HG02763 (cell line): ENCODE measurements at regions not wholly inside any gene's neighbourhood (a gene's known extent, or its start where the extent isn't known, plus 50 kb on each side); places are given as distances from the start of the nearest gene placed in this dataset.
A peak's percentile ranks its signal among the peaks of the same experiment; 100 is the strongest.

Experiments
- ATAC-seq: cut with Tn5 transposase; IDR thresholded peaks from one replicate; pipeline ENCODE4 v1.9.1; 2021; ENCODE audit warnings: mild to moderate bottlenecking, moderate library complexity; ENCODE audit not compliant: unreplicated experiment

DNA sequence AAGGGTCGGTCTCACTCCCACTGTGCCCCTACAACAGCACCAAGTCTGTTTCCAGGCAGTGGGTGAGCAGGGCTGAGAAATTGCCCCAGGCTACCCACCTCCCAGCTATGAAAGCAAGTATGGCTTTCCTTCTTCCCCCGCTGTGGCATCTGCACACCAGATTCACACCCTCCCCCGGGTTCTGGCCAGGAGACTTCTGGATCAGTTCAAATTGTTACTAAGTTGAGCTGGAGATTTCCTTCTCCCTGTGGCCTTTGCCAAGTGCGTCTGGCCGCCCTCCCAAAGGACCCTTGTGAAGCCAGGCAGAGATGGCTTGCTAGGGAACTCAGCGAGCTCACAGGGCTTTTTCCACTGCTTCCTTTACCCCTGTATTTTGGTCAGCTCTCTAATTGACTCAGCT is 555.4 kb downstream of the SH2D4B start:
- ATAC-seq, result no peak

DNA sequence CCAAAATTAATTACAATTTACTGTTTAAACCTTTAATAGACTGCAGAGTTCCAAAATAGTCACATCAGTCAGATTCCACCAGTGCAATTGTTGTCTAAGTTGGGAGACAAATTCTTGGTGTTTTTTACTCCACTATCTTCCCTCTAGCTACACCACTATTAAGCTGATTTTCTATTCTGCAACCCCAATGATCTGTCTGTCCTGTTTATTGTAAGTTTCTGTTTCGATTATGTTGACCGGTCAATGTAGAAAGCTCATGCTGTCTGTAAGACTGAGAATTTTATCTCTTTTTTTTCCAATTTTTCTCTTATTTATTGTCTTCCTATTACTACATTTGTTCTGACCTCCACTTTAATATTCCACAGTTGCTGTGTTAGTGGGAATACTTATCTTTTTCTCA is 557.5 kb downstream of the SH2D4B start:
- ATAC-seq, result no peak

DNA sequence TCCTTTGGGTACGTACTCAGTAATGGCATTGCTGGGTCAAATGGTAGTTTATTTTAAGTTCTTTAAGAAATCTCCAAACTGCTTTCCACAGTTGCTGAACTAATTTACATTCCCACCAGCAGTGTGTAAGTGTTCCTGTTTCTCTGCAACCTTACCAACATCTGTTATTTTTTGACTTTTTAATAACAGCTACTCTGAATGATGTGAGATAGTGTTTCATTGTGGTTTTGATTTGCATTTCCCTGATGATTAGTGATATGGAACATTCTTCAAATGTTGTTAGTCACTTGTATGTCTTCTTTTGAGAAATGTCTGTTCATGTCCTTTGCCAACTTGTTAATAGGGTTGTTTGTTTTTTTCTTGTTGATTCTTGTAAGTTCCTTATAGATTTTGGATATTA is 558.9 kb downstream of the SH2D4B start:
- ATAC-seq, result no peak

DNA sequence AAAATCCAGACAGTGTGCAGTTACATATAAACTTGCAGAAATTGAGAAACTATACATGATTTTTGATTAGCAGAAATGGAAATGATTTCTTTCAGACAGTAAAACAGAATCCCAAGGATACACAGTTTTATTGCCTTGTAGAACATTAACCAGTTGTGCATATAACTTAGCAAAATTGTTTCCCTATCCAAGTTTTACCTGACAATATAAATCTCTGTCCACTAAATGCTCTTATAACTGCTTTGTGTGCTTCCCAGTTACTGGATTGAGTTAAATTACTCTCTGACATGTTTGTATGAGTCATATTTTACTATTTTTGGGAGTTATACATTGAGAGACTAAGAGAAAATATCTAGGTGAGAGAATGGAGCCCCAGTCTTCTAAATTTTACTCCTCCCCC is 563.4 kb downstream of the SH2D4B start:
- ATAC-seq, result no peak

DNA sequence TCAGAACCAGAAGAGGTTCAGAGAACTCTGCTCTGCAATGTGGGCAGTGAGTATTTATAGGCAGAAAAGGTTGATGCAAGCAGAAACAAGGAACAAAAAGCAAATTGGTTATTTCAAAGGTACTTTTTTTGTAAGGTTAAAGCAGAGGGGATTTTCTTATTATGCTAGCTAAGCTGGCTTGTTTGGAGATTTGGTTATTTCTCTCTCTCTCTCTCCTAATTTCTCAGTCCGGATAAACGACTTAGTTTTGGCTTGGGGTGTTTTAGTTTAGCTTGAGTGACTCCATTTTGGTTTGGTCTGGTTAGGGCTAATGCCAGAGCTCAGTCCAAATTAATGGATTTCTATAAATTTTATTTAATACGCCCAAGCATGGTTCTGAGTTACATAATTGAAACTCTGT is 566.8 kb downstream of the SH2D4B start:
- no peak for ATAC-seq

DNA sequence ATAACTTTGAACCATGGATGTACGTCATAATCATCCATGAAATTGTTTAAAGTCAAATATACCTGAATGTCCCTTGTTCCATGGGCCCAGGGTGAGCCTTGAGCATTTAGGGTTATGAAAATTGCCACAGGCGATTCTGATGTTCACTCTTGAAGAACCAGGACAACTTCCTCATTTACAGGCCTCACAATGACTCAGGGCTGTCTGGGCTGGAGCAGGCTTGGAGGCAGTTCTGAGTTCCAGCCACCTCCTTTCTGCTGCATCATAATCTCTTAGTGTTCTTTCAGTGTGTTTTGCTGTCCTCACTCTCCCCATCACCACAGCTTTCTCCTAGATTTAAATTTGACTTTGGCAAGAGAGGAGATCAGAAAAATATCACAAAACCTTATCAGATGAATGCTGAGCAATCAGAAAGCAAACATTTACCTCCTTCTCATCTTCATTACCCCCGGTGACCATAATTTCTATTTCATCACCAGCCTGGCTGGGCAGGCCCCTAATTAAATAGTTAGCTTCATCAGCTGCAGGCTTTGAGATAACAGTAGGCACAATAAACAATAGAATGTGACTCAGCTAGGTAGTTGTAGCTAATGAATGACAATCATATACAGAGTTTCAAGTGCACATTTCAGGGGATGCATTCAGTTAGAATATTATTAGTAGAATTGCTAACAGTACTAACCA is 571.0 kb downstream of the SH2D4B start:
- peak; percentile 77 for ATAC-seq

DNA sequence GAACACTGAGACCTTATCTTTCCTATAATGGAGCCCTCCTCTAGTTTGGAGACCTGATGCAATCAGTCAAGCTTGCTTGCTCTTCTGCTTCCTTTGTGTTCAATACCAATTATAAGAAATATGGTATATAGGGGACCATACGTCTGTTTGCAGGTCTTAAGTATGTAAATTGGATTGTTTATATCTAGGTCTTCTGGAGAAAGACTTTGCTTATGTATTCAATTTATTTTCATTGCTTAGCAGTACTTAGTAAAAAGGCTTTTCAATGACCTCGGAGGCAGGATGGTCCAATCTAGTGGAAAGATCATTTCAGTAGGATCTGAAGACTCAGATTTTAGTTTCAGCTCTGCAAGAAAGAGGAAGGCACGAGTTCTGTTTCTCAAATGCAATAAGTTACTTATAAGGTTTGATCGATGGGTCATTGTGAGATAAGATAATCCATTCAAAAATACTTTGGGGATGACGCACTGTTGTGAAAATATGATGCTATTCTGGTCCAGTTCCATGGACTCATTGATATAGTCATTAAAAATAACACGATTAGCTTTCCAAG is 571.6 kb downstream of the SH2D4B start:
- ATAC-seq, result peak; percentile 21

DNA sequence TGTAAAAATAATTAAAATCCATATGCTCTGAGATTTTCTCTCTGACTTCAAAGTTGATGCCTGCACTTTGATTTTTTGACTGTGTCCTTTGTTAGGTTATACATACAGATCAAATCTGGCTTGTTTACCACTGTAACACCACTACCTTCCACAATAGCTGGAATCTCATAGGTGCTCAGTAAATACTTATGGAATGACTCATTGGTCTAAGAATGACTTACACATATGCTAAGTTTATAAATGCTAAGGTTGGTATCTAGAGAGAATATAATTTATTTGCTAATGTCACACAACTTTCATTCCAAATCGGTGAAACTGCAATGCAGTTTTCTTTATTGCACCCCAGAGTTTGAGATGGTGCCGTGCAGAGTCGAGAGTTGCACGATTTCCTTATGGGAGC is 578.5 kb downstream of the SH2D4B start:
- no peak for ATAC-seq

DNA sequence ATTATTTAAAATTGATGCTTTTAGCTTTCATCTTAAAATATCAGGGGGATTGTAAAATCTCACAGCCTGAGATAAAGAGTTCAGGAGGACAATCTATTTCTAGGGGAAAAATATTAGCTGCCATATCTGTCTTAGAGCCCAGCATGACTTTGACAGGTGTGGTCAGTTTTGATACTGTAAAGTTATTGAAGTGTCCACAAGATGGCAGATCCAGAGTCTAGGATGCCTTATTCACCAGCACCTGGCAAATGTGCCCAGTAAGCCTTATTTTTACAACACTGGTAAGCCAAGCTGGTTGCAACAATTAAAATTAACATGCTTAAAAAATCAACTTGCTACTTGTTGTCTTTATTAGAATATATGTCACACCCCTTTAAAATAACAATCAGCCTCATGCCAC is 579.3 kb downstream of the SH2D4B start:
- ATAC-seq, result no peak

DNA sequence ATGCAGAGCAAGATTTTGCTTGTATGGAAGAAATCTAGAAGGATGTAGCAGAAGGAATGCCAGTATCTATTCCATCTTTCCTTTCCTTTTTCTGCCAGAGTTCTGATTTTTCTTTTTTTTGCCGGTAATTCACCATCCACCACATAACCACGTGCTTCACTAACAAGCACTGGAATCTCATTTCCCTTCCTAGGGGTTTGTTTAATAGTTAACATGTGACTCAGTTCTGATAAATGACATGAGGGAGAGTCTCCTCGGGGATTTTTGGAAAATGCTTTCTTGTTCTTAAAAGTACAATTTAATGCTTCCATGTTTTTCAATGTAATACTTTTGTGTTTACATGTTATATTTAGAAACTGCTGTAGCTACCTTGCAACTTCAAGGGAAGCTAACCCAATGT is 590.2 kb downstream of the SH2D4B start:
- no peak for ATAC-seq

DNA sequence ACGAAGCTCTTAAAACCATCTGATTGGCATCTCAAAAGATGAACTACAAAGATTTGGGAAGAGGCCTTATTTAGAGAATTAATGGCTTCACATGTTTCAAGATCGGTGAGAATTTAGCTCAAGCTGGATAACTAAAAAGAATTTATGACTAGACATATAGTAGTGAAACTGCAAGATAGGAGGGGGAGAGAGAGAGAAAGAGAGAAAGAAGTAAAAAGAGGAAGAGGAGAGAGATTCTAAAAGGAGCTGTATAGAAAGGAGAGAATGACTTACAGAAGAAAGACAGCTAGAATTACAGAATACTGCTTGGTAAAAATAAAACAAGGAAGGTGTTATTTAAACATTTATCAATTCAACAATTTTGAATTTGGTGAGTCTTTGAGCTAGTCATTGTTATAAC is 592.3 kb downstream of the SH2D4B start:
- ATAC-seq, result no peak

DNA sequence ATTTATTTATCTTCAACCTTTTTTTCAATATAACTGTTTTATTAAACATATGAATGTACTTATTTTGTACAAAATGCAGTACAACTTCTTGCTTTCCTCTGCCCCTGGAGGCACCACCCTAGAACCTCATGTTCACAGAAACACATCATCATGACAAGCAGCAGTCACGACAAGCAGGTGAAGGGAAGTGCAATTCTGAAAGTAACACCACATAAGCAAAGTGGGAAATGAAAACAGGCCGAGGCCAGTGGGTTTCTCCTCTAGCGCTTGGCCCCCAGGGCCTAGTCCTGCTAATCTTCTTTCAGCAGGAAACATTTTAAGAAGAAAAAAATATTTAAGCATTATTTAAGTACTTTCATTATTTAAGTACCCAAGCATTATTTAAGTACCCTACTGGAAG is 598.1 kb downstream of the SH2D4B start:
- ATAC-seq, result peak; percentile 87

DNA sequence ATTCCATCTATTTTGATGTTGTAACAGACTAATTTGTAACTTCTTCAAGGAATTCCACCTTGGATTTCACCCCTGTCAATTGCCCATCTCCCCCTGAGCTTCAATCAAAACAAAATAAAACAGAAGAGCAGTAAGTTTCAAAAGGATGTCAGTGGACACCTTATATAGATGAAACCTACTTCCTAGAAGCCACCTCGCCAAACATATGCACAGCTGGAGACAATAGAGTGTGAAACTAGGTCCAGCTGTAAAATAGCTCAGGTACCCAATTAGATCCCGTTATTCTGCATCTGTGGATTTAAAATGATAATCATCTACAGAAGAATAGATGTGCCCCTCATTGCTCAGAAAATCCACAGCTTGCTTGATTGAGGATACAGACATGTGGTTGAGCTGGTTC is 598.6 kb downstream of the SH2D4B start:
- ATAC-seq, result peak; percentile 18

DNA sequence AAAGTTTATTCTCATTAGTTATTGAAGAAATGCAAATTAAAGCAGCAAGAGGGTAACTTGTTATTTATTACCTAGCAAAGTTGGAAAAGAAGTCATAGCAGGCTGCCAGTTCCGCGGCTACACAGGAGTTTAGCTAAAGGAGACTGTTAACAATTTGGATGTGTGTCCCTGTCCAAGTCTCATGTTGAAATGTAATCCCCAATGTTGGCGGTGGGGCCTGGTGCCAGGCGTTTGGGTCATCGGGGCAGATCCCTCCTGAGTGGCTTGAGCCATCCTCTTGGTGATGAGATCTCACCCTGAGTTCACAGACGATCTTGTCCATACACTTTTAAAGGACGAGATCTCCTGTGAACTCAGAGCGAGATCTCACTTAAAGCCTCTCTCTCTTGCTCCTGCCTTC is 608.3 kb downstream of the SH2D4B start:
- ATAC-seq, result no peak

DNA sequence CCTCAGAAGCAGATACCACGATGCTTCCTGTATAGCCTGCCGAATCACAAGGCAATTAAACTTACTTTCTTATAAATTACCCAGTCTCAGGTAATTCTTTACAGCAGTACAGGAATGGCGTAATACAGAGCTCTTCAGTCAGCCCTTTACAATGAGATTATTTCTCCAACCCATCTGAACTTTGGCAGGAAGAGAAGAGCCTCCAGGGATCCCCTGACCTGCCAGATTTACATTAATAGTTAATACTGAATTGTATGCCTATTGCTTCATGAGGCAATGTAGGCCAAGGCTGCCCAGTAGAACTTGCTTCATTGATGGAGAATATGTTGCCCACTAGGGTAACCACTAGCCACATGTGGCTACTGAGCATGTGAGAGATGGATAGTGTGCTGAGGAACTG is 608.7 kb downstream of the SH2D4B start:
- no peak for ATAC-seq

DNA sequence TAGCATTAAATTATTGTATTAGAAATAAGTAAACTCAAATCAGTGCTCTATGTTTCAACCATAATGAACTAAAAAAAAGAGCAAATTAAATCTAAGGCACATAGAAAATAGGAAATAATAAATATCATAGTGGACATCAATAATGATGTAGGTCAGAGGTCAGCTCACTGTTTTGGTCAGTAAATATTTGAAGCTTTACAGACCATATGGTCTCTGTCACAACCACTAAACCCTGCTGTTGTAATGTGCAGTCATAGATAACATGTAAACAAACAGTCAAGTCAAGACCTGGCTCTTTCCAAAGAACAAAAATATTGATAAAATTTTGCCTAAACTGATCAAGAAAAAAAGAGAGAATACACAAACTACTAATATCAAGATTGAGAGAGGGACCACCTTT is 615.0 kb downstream of the SH2D4B start:
- no peak for ATAC-seq

DNA sequence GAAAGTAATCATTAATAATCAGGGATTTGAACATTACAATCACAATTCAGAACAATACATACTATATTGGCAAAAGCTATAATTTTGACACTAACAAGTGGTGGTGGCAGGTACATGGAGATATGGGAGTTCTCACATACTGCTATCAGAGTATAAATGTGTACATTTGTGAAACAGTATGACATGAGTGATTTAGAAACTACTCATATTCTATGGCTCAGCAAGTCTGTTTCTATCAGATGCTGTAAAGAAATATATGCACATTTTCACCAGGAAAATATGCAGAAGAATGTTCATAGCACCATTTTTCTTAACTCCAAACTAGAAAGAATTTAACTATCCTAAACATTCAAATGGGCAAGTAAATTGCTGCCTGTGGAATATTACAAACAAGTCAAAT is 620.0 kb downstream of the SH2D4B start:
- no peak for ATAC-seq

DNA sequence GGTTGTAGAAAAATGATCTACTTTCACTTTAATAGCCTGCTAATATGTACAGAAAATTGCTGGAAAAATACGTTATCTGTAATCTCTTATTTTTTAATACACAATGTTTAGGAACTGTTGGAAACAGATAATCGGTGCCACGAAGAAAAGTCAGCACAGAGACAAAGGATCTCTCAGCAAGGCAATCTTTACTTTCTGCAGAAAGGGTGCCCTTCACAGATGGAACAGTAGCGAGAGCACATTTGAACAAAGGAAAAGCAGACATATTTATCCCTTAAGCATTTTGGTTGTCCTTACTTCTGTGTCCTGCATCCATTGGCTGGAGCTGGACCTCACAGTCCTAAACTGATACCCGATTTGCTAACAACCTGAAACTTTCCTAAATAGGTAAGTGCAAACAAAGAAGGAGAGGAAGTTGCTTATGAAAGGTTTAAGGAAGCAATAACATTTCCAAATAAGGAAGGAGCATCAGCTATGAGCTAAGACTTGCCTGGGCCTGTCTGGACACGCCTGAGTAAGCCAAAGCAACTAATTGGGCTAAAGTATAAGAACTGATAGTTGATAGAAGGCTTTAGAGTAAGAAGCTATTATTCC is 640.0 kb downstream of the SH2D4B start:
- no peak for ATAC-seq

DNA sequence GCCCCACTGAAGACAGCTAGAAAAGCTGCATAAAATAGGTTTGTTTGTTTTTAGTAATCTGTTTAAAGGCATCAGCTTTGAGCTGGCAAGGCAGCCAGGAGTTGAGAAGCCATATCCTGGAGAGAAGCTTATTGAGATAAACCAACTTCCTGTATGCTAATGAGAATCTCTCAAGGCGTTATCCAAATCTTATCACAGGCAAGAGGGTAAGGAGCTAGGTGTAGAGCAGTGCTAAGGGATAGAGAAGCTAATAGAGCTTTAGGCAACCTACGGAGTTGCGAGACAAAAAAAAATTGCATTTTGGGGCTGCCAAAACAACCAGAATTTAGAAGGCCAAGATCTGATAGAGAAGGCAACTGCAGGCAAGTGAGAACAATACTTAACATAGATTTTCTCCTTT is 641.6 kb downstream of the SH2D4B start:
- ATAC-seq, result no peak

DNA sequence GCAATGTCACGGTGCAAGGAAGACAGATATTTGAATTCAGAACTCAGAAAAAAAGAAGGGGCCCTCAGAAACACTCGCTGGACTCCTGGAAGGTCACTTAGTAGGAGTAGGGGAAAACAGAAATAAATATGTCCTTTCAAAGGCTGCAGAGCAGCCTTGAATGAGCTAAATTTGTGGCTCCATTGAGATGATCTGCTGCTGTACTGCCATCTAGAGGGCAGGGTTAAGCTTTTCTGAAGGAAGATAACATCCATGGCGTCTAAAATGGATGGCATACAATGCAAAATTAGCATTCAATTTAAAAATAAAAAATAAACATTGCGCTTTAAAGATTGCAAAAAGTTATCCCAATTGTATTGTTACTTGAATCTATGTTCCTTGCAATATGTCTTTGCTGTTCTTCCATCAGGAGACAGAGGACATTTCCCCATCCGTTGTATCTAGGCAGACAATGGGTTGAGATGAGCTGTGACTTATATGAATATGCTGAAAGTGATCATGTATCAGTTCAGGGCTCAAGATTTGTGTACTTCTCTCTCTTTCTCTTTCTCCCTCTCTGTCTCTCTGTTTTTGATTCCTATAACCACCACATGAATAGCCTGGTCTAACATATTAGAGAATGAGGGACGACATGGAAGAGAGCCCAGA is 642.2 kb downstream of the SH2D4B start:
- peak; percentile 73 for ATAC-seq

DNA sequence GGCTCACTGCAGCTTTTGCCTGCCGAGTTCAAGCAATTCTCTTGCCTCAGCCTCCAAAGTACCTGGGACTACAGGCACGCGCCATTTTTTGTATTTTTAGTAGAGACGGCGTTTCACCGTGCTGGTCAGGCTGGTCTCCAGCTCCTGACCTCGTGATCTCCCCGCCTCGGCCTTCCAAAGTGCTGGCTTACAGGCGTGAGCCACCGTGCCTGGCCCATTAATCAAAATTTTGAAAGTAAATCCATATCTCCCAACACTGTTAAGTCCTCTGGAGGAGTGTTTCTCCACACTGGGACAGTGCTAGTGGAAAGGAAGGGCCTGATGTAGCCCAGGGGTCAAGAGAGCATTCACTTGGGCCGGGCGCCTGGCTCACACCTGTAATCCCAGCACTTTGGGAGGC is 644.6 kb downstream of the SH2D4B start:
- no peak for ATAC-seq

DNA sequence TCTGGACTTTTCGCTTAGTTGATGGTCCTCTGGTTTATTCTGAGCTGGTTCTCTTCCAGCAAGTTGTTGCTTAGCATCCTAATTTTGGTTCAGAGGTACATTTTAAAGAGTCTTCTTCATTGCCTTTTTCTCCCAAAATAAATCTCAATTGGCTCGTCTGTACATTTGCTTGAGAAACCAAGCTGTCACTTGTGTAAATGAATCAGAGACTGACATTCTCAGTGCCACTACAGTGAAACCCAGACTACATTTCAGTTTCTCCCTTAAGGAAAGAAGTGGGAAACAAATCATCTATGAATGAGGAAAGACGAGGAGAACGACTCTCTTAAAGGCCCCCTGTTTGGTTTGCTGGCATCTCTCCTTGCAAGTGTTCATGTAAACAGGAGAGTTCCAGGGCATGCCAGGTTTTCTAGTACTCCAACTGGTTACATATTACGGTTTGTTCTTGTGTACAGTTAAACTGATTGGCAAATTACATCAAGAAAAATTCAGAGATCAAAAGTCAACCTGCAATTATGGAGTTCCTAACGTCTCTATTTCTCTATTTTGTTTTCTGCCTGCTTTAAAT is 654.6 kb downstream of the SH2D4B start:
- ATAC-seq, result no peak
